HUDEP-2 (cell line): ENCODE measurements at regions not wholly inside any gene's neighbourhood (a gene's known extent, or its start where the extent isn't known, plus 50 kb on each side); places are given as distances from the start of the nearest gene placed in this dataset.

ENCODE experiments used
- DNase-seq, 76 experiments: peaks; one replicate each; lab custom pipeline; 2025; ENCODE audit not compliant: unreplicated experiment in 76 of 76; lab: John Stamatoyannopoulos, UW

DNA sequence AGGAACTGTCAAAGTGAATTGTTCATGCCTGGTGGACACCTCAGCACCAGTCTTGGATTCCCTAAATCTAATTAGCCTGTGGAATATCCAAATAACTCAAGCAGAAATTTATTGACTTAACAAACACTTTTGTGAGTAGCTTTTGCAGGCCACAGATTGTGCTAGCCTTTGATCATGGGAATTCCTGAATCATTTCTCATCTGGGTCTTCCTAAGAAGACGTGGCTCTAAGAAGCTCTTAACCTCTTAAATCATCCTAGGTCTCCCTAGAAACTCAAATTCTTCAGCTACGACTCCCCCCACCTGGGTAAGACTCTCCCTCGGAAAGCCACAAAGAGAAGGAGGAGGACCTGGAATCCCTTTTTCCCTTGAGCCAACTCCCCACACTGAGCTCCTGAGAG, 53.8 kb upstream of the PSEN2 start:
- no peak for DNase-seq

DNA sequence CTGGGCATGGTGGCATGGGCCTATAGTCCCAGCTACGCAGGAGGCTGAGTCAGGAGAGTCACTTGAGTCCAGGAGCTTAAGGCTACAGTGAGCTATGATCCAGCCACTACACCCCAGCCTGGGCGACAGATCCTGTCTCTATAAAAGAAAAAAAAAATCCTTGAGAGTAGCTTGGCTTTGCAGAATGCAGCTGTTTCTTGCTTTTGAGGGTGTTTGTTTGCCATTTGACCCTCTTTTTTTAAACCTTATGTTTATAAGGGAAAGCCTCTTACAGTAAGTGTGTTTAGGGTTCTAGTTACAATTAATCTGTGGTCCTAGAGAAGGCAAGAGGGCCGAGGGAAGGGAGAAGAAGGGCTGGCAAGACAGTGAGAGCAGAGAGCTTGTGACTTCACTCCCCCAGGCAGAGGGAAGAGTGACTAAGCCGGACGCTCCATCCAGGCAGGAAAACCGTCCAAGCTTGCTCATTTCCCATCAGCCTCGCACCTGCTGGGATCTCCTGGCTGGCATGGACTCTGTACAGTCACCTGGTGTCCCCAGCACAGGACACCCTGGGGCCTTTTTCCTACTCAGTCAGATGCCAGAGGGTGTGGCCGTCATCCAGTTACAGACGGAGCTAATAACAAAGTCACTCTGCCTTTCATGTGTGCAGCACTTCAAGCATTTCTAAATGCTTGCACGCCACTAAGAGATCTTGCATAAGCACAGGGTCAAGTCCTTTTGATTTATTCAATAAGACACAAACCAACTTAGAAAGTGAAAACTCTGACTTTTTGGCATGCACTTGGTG, 55.5 kb upstream of the PSEN2 start:
- no peak for DNase-seq

DNA sequence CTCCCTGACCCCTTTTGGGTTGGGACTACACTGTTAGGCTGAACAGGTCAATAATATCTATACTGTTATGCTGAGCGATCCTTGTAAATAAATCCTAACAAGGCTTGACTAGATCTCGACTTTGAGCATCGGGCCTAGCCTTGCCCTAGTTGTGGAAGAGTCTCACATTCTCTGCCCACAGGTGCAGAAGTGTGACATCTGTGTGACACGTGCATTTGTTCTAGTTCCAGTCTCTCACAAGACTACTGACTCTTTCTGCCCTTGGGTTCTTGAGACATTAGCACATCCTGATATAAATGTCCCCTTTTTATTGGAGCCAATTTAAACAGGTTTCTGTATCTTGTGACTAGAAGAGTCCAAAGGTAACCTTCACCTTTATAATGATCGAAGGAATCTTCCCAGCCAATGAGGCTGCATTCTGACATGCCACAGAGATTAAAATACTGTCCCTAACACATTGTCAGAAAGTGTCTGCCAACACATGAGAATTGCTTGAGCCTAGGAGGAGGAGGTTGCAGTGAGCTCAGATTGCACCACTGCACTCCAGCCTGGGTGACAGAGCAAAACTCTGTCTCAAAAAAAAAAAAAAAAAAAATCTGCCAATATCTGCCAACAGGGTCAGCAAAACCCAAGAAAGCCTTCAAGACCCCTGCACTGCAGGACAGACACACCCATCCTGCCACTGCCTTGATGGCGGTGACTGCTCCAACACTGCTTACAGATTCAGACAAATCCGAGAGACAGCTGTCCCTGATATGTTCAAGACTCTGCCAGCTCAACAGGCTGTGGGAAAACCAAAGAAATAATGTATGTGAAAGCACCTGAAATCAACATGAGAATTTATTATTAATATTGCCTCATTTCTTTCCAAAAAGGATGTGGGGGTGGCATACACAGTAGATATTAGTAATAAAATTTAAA, 56.5 kb upstream of the PSEN2 start:
- no peak for DNase-seq

DNA sequence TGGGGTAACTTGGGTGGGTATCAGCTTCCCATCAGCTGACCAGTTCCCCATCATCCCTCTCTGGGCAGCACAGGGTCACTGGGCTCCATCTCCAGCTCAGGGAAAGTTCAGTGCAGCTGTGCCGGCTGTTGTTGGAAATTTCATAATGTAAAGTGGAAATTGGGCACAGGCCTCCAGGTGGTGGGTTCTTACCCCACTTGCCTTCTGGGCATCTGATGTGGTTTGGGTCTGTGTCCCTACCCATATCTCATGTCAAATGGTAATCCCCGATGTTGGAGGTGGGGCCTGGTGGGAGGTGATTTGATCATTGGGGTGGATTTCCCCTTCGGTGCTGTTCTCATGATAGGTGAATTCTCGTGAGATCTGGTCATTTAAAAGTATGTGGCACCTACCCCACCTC, 59.7 kb upstream of the PSEN2 start:
- DNase-seq, result no peak

DNA sequence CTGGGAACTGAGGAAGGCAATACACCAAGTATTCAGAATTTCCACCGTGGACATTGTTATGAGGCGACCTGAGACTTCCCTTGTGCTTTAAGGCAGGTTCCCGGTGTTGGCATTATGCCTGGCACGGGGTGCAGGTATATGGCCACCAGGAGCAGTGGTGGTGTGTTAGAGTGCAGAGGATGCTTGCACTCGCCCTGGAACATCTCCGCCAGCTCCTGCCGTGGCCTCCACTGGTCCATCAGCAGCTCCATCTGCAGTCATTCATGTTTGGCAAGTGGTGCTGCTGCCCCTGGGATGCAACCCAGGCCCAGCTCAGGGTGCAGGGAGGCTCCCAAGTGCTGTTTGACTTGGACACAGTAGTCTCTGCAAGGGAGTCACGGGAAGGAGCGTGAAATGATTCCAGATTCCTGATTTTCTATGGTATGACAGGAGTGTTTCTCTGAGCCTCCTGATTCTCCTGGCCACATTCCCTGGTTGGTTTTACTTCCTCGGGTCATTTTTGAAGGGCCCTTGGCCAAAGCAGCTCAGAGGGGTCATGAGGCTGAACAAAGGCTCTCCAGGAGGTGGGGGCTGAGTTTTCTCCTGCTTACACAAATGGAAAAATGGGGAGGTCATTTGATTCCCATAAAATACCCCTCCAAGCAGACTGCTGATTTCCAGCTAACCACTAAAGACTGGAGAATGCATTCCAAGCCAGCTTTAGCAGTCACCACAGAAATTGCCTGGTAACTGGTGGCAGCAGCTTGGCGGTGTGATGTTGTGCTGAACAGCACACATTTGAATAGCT, 60.4 kb upstream of the PSEN2 start:
- DNase-seq, result no peak

DNA sequence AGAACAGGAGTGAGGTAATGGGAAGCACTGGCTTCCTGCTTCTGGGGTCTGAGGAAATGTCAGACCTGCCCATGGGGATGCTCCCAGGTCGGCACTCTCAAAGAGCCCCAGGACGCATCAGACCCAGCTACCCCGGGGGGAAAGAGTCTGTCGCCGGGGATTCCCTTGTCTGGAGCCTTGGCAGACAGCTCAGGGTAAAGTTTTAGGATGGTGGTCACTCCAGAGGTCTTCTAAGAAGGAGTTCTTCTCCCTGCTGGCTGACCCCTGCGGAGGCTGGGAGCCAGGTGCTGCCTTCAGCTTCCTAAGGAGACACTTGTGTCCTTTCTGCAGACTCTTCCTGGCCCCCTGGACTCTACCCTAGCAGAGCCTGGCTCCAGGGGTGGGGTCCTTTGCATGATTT, 61.9 kb upstream of the PSEN2 start:
- DNase-seq, result no peak

DNA sequence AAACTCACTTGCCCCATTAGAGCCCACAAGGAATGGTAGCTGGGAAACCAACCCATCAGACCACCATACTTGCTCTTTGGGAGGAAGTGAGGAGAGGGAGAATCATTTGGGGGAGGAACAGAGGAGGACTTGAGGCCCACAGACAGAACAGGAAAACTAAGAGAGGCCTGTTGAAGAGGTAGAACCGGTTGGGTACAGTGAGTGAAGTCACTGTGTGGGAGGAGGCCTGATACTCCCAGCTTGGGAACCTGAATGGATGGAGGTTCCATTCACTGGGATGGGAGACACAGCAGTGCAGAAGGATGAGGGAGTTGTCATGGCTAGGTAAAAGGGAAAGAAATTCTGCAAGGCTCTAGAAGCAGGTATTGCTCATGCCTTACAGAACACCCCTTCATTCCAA, 63.4 kb upstream of the PSEN2 start:
- no peak for DNase-seq

DNA sequence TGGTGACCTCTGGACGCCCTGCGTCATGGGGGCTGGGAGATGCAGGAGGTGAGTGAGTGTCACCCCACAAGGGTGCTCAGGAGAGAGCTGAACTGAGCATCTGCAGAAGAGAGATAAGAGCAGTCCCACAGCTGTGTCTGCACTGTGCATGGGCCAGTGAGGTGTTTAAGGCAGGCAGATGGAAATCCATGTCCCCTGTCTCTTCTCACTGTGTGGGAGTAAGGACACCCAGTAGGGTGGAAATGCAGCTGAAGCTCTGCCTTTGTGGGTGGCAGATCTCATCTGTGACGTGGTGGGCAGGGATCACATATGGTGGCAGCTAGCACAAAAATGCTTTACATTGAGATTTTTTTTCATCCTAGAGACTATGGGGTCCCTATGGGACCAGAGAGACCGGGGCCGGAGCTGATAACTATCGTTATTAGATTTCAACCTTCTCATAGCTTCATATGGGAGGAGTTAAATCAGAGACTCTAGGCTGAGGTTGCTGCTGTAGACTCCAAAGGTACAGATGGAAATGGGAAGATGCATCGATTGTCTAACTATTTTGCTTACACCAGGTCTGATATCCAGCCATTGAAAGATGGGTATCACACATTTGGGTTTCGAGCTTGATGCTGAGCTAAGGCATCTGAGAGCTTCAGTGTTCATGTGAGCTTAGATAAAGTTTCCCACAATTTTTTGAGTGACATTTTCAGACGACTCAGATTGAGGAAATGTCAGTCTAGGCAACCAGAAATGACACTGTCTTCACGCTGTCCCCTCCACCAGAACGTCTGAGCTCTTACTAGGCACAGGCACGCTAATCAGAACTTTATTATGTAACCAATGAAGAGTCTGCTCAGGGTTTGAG, 65.3 kb upstream of the PSEN2 start:
- peak in 71 of 76 experiments; percentile 13 to 88 (median 61) for DNase-seq

DNA sequence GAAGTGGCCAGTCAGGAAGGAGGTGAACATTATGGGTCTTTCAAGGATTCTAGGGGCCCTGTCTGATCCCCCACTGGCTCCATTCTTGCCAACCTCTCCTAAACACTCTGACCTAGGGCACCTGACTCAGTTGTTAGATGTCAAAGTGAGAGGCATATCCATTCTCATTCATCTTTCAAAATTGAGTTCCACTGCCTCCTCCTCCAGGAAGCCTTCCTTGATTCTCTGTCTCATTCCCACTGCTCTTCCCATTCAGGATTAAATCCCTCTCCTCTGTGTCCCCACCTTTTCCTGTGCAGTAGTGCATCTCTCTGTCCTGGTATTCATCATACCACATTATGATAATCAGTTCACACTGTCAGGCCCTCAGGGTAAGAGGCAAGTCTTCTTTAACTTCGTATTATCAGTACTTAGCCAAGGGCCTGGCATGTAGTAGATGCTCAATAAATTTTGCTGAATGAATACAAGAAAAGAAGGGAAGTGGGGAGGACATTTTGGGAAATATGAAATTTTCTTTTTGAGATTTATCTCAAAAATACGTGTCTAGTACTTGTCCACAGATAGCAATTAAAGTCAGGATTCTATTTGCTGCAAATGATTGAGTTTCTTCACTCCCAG, 61.8 kb upstream of the ITPKB start:
- no peak for DNase-seq

DNA sequence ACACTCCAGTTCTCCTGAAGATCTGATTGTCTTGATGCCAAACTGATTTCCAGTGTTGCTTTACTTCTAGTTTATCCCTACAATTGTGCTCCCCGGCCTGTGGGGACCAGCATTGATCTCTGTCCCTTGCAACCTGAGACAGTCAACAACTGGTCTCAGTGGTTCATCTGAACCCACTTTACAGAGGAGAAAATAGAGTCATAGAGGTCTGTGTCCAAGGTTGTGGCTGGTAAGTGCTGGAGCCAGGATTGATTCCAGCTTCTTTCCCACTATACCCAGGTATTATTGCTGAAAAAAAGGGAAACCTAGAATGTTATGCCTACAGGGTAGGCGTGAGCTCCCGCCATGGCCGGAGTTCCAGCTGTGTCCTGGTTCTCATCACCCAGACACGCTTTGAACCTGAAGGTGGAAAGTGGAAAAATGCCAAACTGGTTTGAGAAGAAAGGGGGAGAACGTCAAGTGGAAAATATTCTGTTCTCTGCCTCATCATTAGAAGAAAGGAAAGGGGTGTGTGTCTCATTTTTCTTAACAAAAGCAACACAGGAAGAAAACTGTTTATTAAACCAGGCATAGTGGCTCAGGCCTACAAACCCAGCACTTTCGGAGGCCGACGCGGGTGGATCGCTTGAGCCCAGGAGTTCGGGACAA, 60.7 kb upstream of the ITPKB start:
- DNase-seq, result no peak

DNA sequence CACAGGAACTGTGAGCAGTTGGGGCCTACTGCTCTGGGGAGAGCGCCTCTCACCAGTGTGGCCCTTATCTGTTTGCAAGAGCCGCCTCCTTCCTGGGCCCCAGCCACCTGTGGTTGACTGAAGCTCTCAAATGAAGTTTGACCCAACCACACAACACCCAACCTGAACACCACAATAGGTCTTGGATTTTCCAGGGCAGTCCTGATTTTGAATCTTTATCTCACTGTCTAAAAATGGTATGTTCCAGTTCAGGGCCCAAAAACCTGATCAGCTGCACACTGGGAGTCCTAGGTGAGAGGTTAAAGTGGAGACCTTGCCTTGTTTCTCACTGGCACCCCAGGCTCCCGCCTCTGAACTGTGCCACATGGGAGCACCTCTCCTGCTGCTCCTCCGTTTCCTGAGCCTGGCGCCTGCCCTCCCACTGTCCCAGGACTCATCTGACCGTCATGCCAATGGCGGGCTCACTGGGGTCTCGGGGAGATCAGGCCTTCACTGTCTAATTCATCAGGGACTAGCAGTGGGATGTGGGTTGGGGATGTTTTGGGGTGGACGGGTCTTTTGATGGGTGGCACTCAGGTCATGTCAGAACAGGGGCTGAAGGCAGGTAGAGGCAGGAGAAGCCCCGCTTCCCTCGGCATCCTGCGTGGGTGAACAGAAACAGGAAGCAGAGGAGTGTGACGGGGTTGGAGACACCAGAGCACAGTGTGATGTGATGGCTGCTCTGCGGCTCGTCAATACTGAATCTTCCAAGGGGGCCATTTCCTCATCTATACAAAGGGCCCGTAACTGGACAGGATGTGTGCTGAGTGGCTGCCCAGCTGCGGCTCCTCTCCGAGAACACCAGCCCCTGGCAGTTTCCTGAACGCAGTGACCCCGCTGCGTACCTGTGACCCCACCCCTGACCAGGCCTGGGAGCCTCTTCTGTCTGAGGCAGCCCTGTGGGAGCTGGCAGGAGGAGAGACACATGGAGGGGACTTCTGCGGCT, 59.6 kb upstream of the ITPKB start:
- peak in 60 of 76 experiments; percentile 5 to 63 (median 34) for DNase-seq

DNA sequence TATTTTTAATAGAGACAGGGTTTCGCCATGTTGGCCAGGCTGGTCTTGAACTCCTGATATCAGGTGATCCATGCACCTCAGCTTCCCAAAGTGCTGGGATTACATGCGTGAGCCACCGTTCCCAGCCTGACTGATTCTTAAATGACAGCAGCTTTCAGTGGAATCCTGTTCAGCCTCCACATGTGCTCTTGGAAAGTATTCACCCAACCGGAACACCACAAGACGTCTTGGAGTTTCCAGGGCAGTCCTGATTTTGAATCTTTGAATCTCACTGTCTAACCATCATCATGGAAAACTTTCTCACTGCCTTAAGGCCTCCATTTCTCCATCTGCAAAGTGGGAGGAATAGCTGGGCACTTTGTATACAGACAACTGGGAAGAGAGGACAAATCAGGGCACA, 58.1 kb upstream of the ITPKB start:
- DNase-seq, result no peak

DNA sequence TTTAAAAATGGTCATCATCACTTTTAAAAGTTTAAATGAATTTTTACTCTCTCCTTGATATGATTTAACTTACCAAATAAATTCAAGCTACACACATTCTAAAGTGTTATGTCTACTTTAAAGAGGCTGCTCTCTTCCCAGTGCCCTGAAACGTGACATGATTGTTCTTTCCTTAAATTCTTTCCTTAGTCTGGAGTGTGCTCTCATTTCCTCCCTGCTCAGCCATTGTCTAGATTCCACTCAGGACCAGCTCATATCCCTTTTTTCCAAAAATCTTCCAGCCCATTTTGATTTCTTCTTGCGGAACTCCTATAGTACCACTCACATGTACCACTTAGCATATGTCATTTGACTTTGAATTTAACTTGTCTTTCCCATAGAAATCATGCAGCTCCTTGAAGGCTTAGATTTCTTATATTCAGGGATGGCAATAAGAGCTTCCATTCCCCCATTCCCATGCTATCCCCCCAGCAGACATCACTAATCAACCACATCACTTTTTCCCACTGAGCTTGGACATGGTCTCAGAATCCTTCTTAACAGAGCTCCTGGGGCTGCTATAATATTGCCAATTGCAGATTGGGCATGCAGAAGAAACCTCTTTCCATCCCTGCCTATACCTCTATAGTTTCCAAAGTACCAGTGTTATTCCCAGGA, 54.7 kb upstream of the ITPKB start:
- no peak for DNase-seq

DNA sequence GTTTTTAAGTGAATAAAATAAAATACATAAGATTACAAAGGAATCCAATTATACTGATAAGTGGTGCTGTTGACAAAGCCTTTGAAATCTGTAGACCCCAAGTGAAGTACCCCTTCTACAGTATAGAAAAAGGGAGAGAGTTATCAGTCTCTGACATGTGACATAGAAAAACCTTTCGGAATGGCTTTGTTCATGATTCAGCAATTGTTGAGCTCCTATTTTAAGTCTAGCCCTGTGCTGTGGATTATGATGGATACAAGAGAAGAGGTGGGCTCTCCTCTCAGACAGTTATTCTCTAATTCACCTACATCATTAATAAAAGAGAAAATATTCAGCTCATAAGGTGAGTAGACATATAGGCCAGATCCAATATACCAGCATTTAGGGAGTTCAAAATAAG, 53.3 kb upstream of the ITPKB start:
- DNase-seq, result no peak

DNA sequence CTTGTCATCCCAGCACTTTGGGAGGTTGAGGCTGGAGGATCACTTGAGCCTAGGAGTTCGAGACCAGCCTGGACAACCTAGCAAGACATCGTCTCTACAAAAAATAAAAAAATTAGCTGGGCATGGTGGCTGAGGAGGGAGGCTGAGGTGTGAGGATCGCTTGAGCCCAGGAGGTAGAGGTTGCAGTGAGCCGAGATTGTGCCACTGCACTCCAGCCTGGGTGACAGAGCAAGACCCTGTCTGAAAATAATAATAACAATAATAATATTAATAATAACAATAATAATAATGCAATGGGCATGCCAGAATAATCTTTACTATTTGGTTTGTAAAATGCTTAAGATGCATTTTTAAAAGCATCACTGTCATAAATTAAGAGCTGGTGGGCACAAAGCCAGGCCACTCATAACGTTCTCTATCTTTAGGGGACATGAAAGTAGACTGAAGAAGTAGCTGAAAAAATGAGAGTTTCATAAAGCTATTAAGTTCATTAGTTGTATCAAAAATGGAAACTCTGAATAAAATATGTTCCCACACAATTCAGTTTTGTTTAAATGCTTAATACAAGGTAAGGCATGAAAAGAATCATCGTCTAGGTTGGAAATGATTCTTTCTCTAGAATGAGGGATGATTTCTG, 51.6 kb upstream of the ITPKB start:
- DNase-seq, result no peak

DNA sequence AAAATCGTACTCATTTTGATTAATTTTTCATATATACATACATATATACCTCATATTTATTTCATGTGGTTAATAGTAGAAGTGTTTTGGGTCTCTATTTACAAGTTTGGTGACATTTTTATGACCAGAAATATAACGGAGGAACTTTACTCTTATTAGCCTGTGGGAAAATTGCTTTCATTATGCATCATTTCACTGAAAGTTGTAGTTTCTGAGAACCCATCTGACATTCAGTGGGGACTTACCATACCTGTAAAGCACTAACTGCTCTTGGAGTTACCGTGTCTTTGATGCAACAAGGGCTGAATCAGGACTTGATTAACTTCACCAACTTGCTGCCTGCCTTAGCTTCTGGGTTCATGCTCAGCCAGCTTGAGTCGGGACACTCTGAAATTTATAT, 49.9 kb upstream of the ITPKB start:
- DNase-seq, result no peak
